ENCODE measurements at regions not wholly inside any gene's neighbourhood (a gene's known extent, or its start where the extent isn't known, plus 50 kb on each side); places are given as distances from the start of the nearest gene placed in this dataset.
"Not testable (repeated sequence)": the region's sequence is repeated elsewhere in the genome, so short reads cannot be mapped to it uniquely, and the experiment has no call there.

DNA sequence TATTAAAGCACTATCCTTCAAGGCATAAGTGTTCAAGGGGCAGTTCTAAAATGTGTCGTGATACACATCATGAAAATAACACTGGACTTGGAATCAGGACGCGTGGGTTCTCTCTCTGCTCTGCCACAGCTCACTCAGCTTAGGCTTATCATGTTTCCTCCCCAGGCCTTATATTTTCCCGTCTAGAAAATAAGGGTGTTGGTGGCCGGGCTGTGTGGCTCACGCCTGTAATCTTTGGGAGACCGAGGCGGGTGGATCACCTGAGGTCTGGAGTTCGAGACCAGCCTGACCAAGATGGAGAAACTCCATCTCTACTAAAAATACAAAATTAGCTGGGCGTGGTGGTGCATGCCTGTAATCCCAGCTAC, 223.0 kb downstream of the OPA1 start:
- H3K36me3 Mint-ChIP-seq, result no peaks in the 10 kb centered on the region
- no peak overlapping the region for H3K27ac ChIP-seq (ENCODE audit: low read depth, low read length)
- H3K36me3 ChIP-seq (ENCODE audit: insufficient read depth, low read length), result no peaks in the 10 kb centered on the region
- ChIA-PET CTCF (ENCODE audit: partially characterized antibody) (no interaction called here), POLR2A (ENCODE audit: partially characterized antibody) (interaction anchor here (0.7 kb wide), 1 partner anchor 917 kb away, joined by 6 read pairs; no protein-coding TSS in a partner anchor)
- H3K9me3 Mint-ChIP-seq, result peaks cover 0 to 2% (median 0%) of the 10 kb centered on the region in 8 donors
- no peaks in the 10 kb centered on the region for H3K9me3 ChIP-seq (ENCODE audit: control insufficient read depth in 1 of 2, low read length in 2 of 2)
- H3K4me1 ChIP-seq (ENCODE audit: insufficient read depth, low read length), result no peaks in the 10 kb centered on the region
- intact Hi-C loops (cut with micrococcal nuclease), result no loop called here
- no peak overlapping the region for H3K4me3 Mint-ChIP-seq
- H3K27me3 Mint-ChIP-seq, result peaks cover 2 to 7% of the 10 kb centered on the region in 2 donors
- no peak overlapping the region for H3K27ac Mint-ChIP-seq
- no peak overlapping the region for H3K4me3 ChIP-seq (ENCODE audit: low read length in 2 of 2)
- H3K27me3 ChIP-seq (ENCODE audit: insufficient read depth, low read length), result no peaks in the 10 kb centered on the region
- no peak for DNase-seq
- no peaks in the 10 kb centered on the region for H3K4me1 Mint-ChIP-seq

DNA sequence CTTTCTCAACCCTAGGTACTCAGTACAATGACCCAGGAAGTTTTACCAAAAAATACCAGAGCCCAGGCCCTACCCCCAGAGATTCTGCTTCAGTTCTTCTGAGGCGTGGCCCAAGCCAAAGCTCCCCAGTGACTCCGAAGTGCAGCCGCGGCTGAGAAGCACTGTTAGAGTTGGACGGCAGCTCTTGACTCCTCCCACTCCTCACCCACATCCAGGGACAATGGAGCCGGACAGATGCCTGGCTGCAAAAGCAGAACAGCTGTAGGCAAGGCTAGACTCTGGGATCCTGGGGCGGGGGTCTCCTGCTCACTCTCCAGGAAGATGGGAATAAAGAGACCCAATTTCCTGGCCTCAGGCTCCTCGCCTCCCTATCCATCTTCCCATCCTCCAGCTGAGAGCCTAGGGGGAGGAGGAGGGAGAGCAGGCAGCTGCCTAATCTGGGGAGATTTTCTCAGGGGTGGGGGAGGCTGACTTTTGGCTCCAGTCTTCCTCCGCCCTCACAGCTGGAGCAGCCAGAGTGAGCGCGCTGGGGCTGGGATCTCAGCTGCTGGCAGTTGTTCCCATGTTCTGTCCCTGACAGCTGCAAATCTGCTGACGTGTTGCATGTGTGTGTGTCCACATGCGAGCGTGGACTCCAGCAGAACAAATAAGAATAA, 223.8 kb downstream of the OPA1 start:
- Mint-ChIP-seq H3K36me3 (no peaks in the 10 kb centered on the region), H3K4me3 (no peak overlapping the region), H3K4me1 (no peaks in the 10 kb centered on the region), H3K27me3 (peaks cover 2 to 8% of the 10 kb centered on the region in 2 donors), H3K27ac (no peak overlapping the region), H3K9me3 (peaks cover 0 to 2% (median 0%) of the 10 kb centered on the region in 8 donors)
- no peaks in the 10 kb centered on the region for H3K9me3 ChIP-seq (ENCODE audit: control insufficient read depth in 1 of 2, low read length in 2 of 2)
- H3K36me3 ChIP-seq (ENCODE audit: insufficient read depth, low read length), result no peaks in the 10 kb centered on the region
- intact Hi-C loops (cut with micrococcal nuclease), result no loop called here
- no peaks in the 10 kb centered on the region for H3K27me3 ChIP-seq (ENCODE audit: insufficient read depth, low read length)
- H3K4me1 ChIP-seq (ENCODE audit: insufficient read depth, low read length), result no peaks in the 10 kb centered on the region
- H3K4me3 ChIP-seq (ENCODE audit: low read length in 2 of 2), result no peak overlapping the region
- H3K27ac ChIP-seq (ENCODE audit: low read depth, low read length), result no peak overlapping the region
- ChIA-PET CTCF (ENCODE audit: partially characterized antibody) (no interaction called here), POLR2A (ENCODE audit: partially characterized antibody) (interaction anchor here (0.7 kb wide), 1 partner anchor 918 kb away, joined by 6 read pairs; no protein-coding TSS in a partner anchor)
- no peak for DNase-seq

DNA sequence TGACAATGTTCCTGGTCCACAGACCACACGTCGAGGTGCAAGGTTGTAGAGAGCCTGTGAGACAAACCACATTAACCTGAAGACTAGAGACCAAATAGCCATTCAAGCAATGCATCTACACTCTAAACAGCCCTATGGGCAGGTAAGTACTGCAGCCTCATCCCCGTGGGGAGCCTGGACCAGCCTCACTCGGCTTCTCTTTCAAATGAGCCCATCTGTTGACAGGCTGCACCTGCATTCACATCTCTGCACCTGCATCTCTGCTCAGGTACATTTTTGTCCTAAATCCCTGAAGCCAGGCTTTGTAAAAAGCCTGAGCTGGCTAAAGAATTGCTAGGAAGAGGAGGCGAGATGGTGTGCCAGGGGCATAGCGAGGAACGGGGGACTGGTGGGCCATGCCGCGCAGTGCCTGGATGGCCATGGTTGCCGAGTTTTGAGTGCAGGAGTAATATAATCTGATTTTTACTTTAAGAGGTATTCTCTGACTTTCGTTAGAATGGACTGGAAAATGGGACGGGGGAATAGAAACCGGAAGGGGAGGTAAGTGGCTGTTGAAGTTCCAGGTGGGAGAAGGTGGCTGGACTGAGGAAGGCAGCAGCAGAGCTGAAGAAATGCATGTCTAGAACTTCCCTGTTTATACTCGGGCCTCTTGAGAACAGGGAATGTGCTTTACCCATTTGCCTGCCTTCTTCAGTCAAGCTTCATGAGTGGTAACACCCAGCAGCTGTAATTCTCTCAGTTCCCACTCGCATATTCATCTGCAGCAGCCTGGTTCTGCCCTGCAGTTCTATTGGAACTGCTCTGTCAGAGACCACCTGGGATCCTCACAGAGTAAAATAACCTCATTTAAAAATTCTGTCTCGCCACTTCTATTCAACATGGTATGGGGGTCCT, 226.4 kb downstream of the OPA1 start:
- no peaks in the 10 kb centered on the region for H3K36me3 Mint-ChIP-seq

DNA sequence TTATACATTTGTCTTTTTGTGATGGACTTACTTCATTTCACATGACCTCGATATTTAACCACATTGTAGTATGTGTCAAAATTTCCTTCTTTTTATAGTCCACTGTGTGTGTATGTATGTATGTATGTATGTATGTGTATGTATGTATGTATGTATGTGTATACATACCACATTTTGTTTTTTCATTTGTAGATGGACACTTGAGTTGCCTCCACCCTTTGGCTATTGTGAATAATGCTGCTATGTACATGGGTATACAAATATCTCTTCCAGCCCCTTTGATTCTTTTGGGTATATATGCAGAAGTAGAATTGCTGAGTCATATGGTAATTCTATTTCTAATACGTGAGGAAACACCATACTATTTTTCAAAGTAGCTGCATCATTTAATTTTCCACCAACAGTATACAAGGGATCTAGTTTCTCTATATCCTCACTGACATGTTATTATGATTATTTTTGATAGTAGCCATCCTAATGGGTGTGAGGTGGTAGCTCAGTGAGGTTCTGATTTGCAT, 228.2 kb downstream of the OPA1 start:
- Mint-ChIP-seq H3K36me3 (no peaks in the 10 kb centered on the region), H3K4me1 (no peaks in the 10 kb centered on the region), H3K4me3 (no peak overlapping the region), H3K9me3 (no peaks in the 10 kb centered on the region), H3K27me3 (peaks cover 4 to 10% of the 10 kb centered on the region in 2 donors), H3K27ac (no peak overlapping the region)
- ChIA-PET POLR2A (ENCODE audit: partially characterized antibody) (no interaction called here), CTCF (ENCODE audit: partially characterized antibody) (no interaction called here)
- no peaks in the 10 kb centered on the region for H3K9me3 ChIP-seq (ENCODE audit: control insufficient read depth in 1 of 2, low read length in 2 of 2)
- H3K27me3 ChIP-seq (ENCODE audit: insufficient read depth, low read length), result no peaks in the 10 kb centered on the region
- H3K27ac ChIP-seq (ENCODE audit: low read depth, low read length), result no peak overlapping the region
- DNase-seq, result no peak
- H3K4me3 ChIP-seq (ENCODE audit: low read length in 2 of 2), result no peak overlapping the region
- intact Hi-C loops (cut with micrococcal nuclease), result no loop called here
- no peaks in the 10 kb centered on the region for H3K36me3 ChIP-seq (ENCODE audit: insufficient read depth, low read length)
- no peaks in the 10 kb centered on the region for H3K4me1 ChIP-seq (ENCODE audit: insufficient read depth, low read length)

More for the DNA sequence above, 226.4 kb downstream of the OPA1 start:
- Mint-ChIP-seq H3K27ac (no peak overlapping the region), H3K4me1 (no peaks in the 10 kb centered on the region), H3K9me3 (peaks cover 0 to under 1% (median 0%) of the 10 kb centered on the region in 8 donors), H3K27me3 (peaks cover 4 to 6% of the 10 kb centered on the region in 2 donors), H3K4me3 (no peak overlapping the region)
- no peak overlapping the region for H3K27ac ChIP-seq (ENCODE audit: low read depth, low read length)
- ChIA-PET CTCF (ENCODE audit: partially characterized antibody) (no interaction called here), POLR2A (ENCODE audit: partially characterized antibody) (no interaction called here)
- H3K36me3 ChIP-seq (ENCODE audit: insufficient read depth, low read length), result no peaks in the 10 kb centered on the region
- intact Hi-C loops (cut with micrococcal nuclease), result no loop called here
- H3K9me3 ChIP-seq (ENCODE audit: control insufficient read depth in 1 of 2, low read length in 2 of 2), result no peaks in the 10 kb centered on the region
- H3K4me3 ChIP-seq (ENCODE audit: low read length in 2 of 2), result no peak overlapping the region
- no peaks in the 10 kb centered on the region for H3K4me1 ChIP-seq (ENCODE audit: insufficient read depth, low read length)
- H3K27me3 ChIP-seq (ENCODE audit: insufficient read depth, low read length), result no peaks in the 10 kb centered on the region
- no peak for DNase-seq

DNA sequence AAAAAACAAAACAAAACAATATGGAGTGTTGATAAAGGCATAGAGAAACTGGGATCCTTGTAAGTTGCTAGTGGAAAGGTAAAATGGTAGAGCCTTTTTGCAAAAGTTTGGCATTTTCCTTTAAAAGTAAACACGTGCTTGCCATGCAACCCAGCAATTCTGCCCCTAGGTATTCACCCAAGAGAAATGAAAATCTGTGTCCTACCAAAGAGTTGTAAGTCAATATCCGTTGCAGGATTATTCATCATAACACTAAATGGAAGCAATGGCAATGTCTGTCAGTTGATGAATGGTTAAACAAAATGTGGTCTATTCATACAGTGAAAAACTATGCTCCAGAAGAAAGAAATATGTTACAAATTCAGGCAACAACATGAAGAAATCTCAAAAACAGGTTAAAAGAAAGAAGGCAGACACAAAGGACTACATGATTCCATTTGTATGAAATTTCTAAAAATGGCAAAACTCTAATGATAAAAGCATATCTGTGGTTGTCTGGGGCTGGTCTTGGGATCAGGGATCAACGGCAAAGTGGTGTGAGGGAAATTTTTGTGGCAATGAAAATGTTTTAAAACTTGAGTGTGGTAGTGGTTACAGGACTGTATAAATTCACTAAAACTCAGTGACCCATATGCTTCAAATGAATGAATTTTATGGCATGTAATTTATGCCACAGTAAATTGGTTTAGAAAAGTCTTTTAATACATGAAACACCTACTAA, 229.6 kb downstream of the OPA1 start:
- CTCF ChIA-PET (ENCODE audit: partially characterized antibody), result no interaction called here

DNA sequence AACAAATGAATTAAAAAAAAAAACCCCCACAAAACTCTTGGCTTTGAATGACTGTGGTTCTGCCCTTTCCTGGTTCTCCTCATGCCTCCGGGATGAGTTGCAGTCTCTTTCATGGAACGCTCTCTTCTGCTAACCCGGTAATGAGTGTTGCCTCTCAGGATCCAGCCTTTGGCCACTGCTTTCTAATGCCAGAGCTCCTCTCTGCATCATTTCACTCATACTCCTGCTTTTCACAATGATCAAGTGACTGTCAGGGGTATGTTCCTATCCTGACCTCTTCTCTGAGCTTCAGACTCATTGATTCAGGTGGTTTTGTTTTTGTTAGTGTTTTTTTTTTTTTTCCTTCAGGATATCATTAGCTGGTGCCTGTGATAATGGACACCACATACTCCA, 230.2 kb downstream of the OPA1 start:
- H3K9me3 Mint-ChIP-seq; DNase-seq; H3K27me3 ChIP-seq (ENCODE audit: insufficient read depth, low read length); H3K27ac Mint-ChIP-seq; POLR2A ChIA-PET (ENCODE audit: partially characterized antibody); CTCF ChIA-PET (ENCODE audit: partially characterized antibody); intact Hi-C loops (cut with micrococcal nuclease); H3K36me3 ChIP-seq (ENCODE audit: insufficient read depth, low read length); H3K4me1 Mint-ChIP-seq; H3K27ac ChIP-seq (ENCODE audit: low read depth, low read length); H3K4me1 ChIP-seq (ENCODE audit: insufficient read depth, low read length); H3K9me3 ChIP-seq (ENCODE audit: control insufficient read depth in 1 of 2, low read length in 2 of 2); H3K36me3 Mint-ChIP-seq; H3K4me3 Mint-ChIP-seq; H3K4me3 ChIP-seq (ENCODE audit: low read length in 2 of 2); H3K27me3 Mint-ChIP-seq: not testable (repeated sequence)

More for the DNA sequence above, 229.6 kb downstream of the OPA1 start:
- H3K9me3 Mint-ChIP-seq, result no peaks in the 10 kb centered on the region
- H3K4me1 ChIP-seq (ENCODE audit: insufficient read depth, low read length), result no peaks in the 10 kb centered on the region
- H3K9me3 ChIP-seq (ENCODE audit: control insufficient read depth in 1 of 2, low read length in 2 of 2), result no peaks in the 10 kb centered on the region
- H3K27ac ChIP-seq (ENCODE audit: low read depth, low read length), result no peak overlapping the region
- no peak overlapping the region for H3K4me3 Mint-ChIP-seq
- POLR2A ChIA-PET (ENCODE audit: partially characterized antibody), result no interaction called here
- no peaks in the 10 kb centered on the region for H3K4me1 Mint-ChIP-seq
- intact Hi-C loops (cut with micrococcal nuclease), result no loop called here
- no peaks in the 10 kb centered on the region for H3K27me3 ChIP-seq (ENCODE audit: insufficient read depth, low read length)
- H3K4me3 ChIP-seq (ENCODE audit: low read length in 2 of 2), result no peak overlapping the region
- H3K27me3 Mint-ChIP-seq, result peaks cover 8% of the 10 kb centered on the region in 2 donors
- no peak for DNase-seq
- H3K27ac Mint-ChIP-seq, result no peak overlapping the region
- no peaks in the 10 kb centered on the region for H3K36me3 Mint-ChIP-seq
- no peaks in the 10 kb centered on the region for H3K36me3 ChIP-seq (ENCODE audit: insufficient read depth, low read length)

DNA sequence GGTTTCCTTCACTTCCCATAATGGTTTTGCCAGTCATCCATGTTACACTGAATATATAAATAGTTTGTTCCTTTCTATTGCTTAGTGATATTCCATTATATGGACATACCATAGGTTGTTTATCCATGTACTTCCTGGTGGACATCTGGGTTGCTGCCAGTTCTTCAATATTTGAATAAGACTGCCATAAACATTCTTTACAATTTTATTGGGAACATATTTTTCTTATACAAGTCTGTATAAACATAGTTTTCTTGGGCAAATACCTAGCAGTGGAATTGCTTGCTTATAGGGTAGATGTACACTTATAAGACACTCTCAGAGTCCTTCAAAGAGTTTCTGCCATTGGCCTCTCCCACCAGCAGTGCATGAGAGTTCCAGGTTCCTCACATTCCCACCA, 231.4 kb downstream of the OPA1 start:
- POLR2A ChIA-PET (ENCODE audit: partially characterized antibody), result no interaction called here
- Histone ChIP-seq H3K9me3 (ENCODE audit: control insufficient read depth in 1 of 2, low read length in 2 of 2) (no peaks in the 10 kb centered on the region), H3K4me3 (ENCODE audit: low read length in 2 of 2) (no peak overlapping the region), H3K27me3 (ENCODE audit: insufficient read depth, low read length) (no peaks in the 10 kb centered on the region), H3K27ac (ENCODE audit: low read depth, low read length) (no peak overlapping the region), H3K4me1 (ENCODE audit: insufficient read depth, low read length) (no peaks in the 10 kb centered on the region), H3K36me3 (ENCODE audit: insufficient read depth, low read length) (no peaks in the 10 kb centered on the region)
- no peaks in the 10 kb centered on the region for H3K36me3 Mint-ChIP-seq
- H3K4me3 Mint-ChIP-seq, result no peak overlapping the region
- intact Hi-C loops (cut with micrococcal nuclease), result no loop called here
- CTCF ChIA-PET (ENCODE audit: partially characterized antibody), result no interaction called here
- H3K9me3 Mint-ChIP-seq, result no peaks in the 10 kb centered on the region
- peaks cover 8 to 10% of the 10 kb centered on the region in 2 donors for H3K27me3 Mint-ChIP-seq
- H3K4me1 Mint-ChIP-seq, result no peaks in the 10 kb centered on the region
- DNase-seq, result no peak
- no peak overlapping the region for H3K27ac Mint-ChIP-seq

Measured in CD4-positive, alpha-beta memory T cell (primary cell).